ENCODE measurements at regions not wholly inside any gene's neighbourhood (a gene's known extent, or its start where the extent isn't known, plus 50 kb on each side); places are given as distances from the start of the nearest gene placed in this dataset.

GRCh38 chr5:108681079-108681921, 66.4 kb upstream of the FER start:
- TF ChIP-seq, protein P1, sequence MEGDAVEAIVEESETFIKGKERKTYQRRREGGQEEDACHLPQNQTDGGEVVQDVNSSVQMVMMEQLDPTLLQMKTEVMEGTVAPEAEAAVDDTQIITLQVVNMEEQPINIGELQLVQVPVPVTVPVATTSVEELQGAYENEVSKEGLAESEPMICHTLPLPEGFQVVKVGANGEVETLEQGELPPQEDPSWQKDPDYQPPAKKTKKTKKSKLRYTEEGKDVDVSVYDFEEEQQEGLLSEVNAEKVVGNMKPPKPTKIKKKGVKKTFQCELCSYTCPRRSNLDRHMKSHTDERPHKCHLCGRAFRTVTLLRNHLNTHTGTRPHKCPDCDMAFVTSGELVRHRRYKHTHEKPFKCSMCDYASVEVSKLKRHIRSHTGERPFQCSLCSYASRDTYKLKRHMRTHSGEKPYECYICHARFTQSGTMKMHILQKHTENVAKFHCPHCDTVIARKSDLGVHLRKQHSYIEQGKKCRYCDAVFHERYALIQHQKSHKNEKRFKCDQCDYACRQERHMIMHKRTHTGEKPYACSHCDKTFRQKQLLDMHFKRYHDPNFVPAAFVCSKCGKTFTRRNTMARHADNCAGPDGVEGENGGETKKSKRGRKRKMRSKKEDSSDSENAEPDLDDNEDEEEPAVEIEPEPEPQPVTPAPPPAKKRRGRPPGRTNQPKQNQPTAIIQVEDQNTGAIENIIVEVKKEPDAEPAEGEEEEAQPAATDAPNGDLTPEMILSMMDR (IDR thresholded peaks at IDR 0.05): peak in 2 of 3 experiments; percentile 63 to 80
- TF ChIP-seq POLR2AphosphoS5 (IDR thresholded peaks at IDR 0.05; ENCODE audit: insufficient read depth in 1 of 2, low read depth in 1 of 2): peak in 1 of 2 donors; percentile 21

Measured in vagina (tissue), 2 donors.